ENCODE measurements at regions not wholly inside any gene's neighbourhood (a gene's known extent, or its start where the extent isn't known, plus 50 kb on each side); places are given as distances from the start of the nearest gene placed in this dataset.

DNA sequence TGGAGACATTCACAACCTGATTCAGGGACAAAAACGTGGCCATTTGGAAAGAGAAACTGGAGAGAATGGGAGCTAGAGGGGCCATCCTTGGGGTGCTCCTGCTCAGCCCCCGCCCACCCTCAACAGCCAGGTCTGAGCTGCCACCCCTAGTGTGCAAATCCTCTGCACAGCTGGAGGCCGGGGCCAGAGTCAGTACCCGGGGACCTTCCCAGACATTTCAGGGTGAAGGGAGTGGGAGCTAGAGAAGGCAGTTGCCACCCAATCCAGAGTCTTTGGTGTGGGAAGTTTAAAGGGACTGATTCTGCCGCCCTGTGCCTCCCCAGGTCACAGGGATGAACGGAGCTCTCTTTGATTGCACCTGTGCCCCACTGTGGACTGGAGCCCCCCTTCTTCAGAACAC, 397.4 kb downstream of the MATN1 start:
- TF ChIP-seq, protein P1, sequence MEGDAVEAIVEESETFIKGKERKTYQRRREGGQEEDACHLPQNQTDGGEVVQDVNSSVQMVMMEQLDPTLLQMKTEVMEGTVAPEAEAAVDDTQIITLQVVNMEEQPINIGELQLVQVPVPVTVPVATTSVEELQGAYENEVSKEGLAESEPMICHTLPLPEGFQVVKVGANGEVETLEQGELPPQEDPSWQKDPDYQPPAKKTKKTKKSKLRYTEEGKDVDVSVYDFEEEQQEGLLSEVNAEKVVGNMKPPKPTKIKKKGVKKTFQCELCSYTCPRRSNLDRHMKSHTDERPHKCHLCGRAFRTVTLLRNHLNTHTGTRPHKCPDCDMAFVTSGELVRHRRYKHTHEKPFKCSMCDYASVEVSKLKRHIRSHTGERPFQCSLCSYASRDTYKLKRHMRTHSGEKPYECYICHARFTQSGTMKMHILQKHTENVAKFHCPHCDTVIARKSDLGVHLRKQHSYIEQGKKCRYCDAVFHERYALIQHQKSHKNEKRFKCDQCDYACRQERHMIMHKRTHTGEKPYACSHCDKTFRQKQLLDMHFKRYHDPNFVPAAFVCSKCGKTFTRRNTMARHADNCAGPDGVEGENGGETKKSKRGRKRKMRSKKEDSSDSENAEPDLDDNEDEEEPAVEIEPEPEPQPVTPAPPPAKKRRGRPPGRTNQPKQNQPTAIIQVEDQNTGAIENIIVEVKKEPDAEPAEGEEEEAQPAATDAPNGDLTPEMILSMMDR (IDR thresholded peaks at IDR 0.05): no peak
- TF ChIP-seq POLR2A (IDR thresholded peaks at IDR 0.05) (no peak), POLR2AphosphoS5 (IDR thresholded peaks at IDR 0.05) (no peak)
